Astrocyte (in vitro differentiated cells and primary cell): ENCODE measurements at regions not wholly inside any gene's neighbourhood (a gene's known extent, or its start where the extent isn't known, plus 50 kb on each side); places are given as distances from the start of the nearest gene placed in this dataset.

Experiments used
- DNase-seq: peaks from one replicate; pipeline ENCODE4 v3.0.0-alpha.2; 2010; ENCODE audit warnings: low read depth
- FAIRE-seq: peaks from 2 replicates; lab custom pipeline; 2011; peaks lifted over from hg19 to GRCh38; lab: Jason Lieb, UNC
- H2AFZ ChIP-seq: 2 replicates; pipeline ENCODE4 v1.6.0; 2012; ENCODE audit warnings: low read depth, low read length, inconsistent platforms
- H3K27ac ChIP-seq: 2 replicates; pipeline ENCODE4 v1.5.1; 2011; ENCODE audit warnings: low read depth, low read length, inconsistent platforms
- H3K27me3 ChIP-seq: 2 replicates; pipeline ENCODE4 v1.6.0; 2011; ENCODE audit warnings: low read length, inconsistent platforms; ENCODE audit not compliant: insufficient read depth
- H3K36me3 ChIP-seq: 2 replicates; pipeline ENCODE4 v1.5.1; 2011; ENCODE audit warnings: low read length, inconsistent platforms; ENCODE audit not compliant: insufficient read depth
- H3K4me1 ChIP-seq: 2 replicates; pipeline ENCODE4 v1.5.1; 2011; ENCODE audit warnings: low read length, inconsistent platforms; ENCODE audit not compliant: insufficient read depth
- H3K4me2 ChIP-seq: 2 replicates; pipeline ENCODE4 v1.6.0; 2012; ENCODE audit warnings: low read length, inconsistent platforms
- H3K4me3 ChIP-seq: 2 replicates; pipeline ENCODE4 v1.5.1; 2011; ENCODE audit warnings: low read depth, mild to moderate bottlenecking, low read length, inconsistent platforms; ENCODE audit not compliant: insufficient read depth
- H3K79me2 ChIP-seq: 2 replicates; pipeline ENCODE4 v1.6.0; 2012; ENCODE audit warnings: mild to moderate bottlenecking, low read length, inconsistent platforms; ENCODE audit not compliant: insufficient read depth
- H3K9ac ChIP-seq: 2 replicates; pipeline ENCODE4 v1.6.0; 2012; ENCODE audit warnings: mild to moderate bottlenecking, low read length, inconsistent platforms
- H3K9me3 ChIP-seq: 2 replicates; pipeline ENCODE4 v1.5.1; 2012; ENCODE audit warnings: low read depth, mild to moderate bottlenecking, low read length, inconsistent platforms; ENCODE audit not compliant: insufficient read depth
- H4K20me1 ChIP-seq: 2 replicates; pipeline ENCODE4 v1.6.0; 2012; ENCODE audit warnings: low read length, inconsistent platforms; ENCODE audit not compliant: insufficient read depth
- H3K27ac Mint-ChIP-seq: one replicate; pipeline ENCODE4 v1.8.0; 2021; ENCODE audit warnings: mild to moderate bottlenecking, mixed read lengths; ENCODE audit not compliant: unreplicated experiment
- H3K27me3 Mint-ChIP-seq: one replicate; pipeline ENCODE4 v1.8.0; 2021; ENCODE audit warnings: low read depth, mixed read lengths; ENCODE audit not compliant: unreplicated experiment
- H3K36me3 Mint-ChIP-seq: one replicate; pipeline ENCODE4 v1.8.0; 2021; ENCODE audit warnings: low read depth, mixed read lengths; ENCODE audit not compliant: unreplicated experiment
- H3K4me1 Mint-ChIP-seq: one replicate; pipeline ENCODE4 v1.8.0; 2021; ENCODE audit warnings: low read depth, mixed read lengths; ENCODE audit not compliant: unreplicated experiment
- H3K4me3 Mint-ChIP-seq: one replicate; pipeline ENCODE4 v1.8.0; 2021; ENCODE audit warnings: mild to moderate bottlenecking, moderate library complexity, mixed read lengths; ENCODE audit not compliant: unreplicated experiment
- H3K9me3 Mint-ChIP-seq: one replicate; pipeline ENCODE4 v1.8.0; 2021; ENCODE audit warnings: mild to moderate bottlenecking, mixed read lengths; ENCODE audit not compliant: unreplicated experiment
- CTCF ChIP-seq: IDR thresholded peaks from 2 replicates; pipeline ENCODE4 v1.5.1; 2011; ENCODE audit warnings: low read depth, mild to moderate bottlenecking, inconsistent platforms, low read length, moderate library complexity; ENCODE audit not compliant: insufficient read depth
- EZH2 ChIP-seq: IDR thresholded peaks from 2 replicates; pipeline ENCODE4 v1.6.1; 2012; ENCODE audit warnings: mild to moderate bottlenecking, low read length, inconsistent platforms; ENCODE audit not compliant: insufficient read depth

DNA sequence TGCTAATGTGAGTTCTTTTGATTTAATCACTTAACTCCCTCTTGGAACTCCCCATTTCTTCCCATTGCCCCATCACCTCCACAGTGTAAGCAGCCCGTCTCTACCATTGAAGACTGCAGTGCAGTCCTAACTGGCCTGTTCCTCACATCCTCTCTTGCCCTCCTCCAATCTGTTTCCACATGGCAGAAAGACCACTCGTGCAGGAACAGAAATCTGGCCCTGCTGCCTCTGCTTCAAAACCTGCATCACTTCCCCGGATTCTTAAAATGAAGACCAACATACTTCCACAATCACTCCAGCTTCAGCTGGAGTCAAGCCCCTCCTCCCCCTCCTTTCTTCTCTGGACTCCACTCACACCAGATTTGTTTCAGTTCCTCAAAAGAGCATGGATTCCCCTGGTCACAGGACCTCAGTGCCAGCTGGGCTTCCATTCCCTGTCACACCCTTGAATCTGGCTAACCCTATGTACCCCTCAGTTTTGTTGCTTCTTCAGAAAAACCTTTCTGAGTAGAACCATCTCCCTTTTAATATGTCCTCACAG lies 802.3 kb downstream of the MAFB start:
- Histone ChIP-seq H2AFZ (no peak overlapping the region), H3K27me3 (peaks cover 3% of the 10 kb centered on the region), H3K9ac (peak overlapping the region; percentile 30), H3K4me1 (peaks cover 7% of the 10 kb centered on the region), H3K4me2 (no peak overlapping the region), H3K79me2 (no peaks in the 10 kb centered on the region), H4K20me1 (no peaks in the 10 kb centered on the region), H3K27ac (peak overlapping the region; percentile 5), H3K4me3 (no peak overlapping the region), H3K9me3 (no peaks in the 10 kb centered on the region), H3K36me3 (no peaks in the 10 kb centered on the region)
- Mint-ChIP-seq H3K36me3 (no peaks in the 10 kb centered on the region), H3K9me3 (peaks cover 3% of the 10 kb centered on the region), H3K27me3 (no peaks in the 10 kb centered on the region), H3K4me1 (peaks cover 12% of the 10 kb centered on the region), H3K4me3 (no peak overlapping the region), H3K27ac (peak overlapping the region; percentile 90)
- FAIRE-seq (no peak), DNase-seq (no peak)
- TF ChIP-seq EZH2 = no peak
- no peak for TF ChIP-seq CTCF

GRCh38 chr20:39885975-39886649 lies 802.9 kb downstream of the MAFB start:
- Histone ChIP-seq H2AFZ (no peak overlapping the region), H3K4me1 (peaks cover 7% of the 10 kb centered on the region), H3K27ac (peak overlapping the region; percentile 5), H3K4me3 (no peak overlapping the region), H4K20me1 (no peaks in the 10 kb centered on the region), H3K27me3 (peaks cover 3% of the 10 kb centered on the region), H3K36me3 (no peaks in the 10 kb centered on the region), H3K9ac (peak overlapping the region; percentile 30), H3K79me2 (no peaks in the 10 kb centered on the region), H3K4me2 (peak overlapping the region; percentile 23), H3K9me3 (no peaks in the 10 kb centered on the region)
- H3K4me1 Mint-ChIP-seq = peaks cover 12% of the 10 kb centered on the region
- peaks cover 3% of the 10 kb centered on the region for H3K9me3 Mint-ChIP-seq
- peak; percentile 93 for FAIRE-seq
- TF ChIP-seq CTCF (peak; percentile 44), EZH2 (no peak)
- H3K27me3 Mint-ChIP-seq = no peaks in the 10 kb centered on the region
- DNase-seq = peak; percentile 83
- H3K4me3 Mint-ChIP-seq = no peak overlapping the region
- no peaks in the 10 kb centered on the region for H3K36me3 Mint-ChIP-seq
- H3K27ac Mint-ChIP-seq = peak overlapping the region; percentile 90

DNA sequence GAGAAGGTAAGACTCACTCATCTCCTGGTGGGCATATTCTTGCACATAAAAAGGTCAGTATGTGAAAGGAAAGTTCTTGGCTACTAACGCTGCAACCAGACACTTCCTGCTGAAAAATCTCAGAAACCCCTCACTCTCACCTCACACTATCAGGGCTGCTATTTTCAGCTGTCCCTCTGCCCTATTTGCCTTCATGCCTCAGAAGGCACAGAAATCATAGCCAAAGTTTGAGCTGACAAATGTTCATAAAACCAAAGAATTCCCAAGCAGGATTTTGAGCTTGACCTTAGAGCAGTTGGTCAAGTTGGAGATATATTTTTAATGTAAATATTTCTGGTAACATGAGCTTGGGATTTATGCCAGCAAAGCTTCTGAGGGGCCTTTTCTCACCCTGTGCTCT lies 806.2 kb downstream of the MAFB start:
- no peak overlapping the region for H3K9ac ChIP-seq
- no peak overlapping the region for H2AFZ ChIP-seq
- Mint-ChIP-seq H3K27me3 (no peaks in the 10 kb centered on the region), H3K36me3 (no peaks in the 10 kb centered on the region), H3K4me1 (peaks cover 29% of the 10 kb centered on the region), H3K4me3 (no peak overlapping the region), H3K9me3 (peaks cover 3% of the 10 kb centered on the region), H3K27ac (no peak overlapping the region)
- FAIRE-seq = no peak
- no peak for TF ChIP-seq CTCF
- TF ChIP-seq EZH2 = no peak
- H3K36me3 ChIP-seq = no peaks in the 10 kb centered on the region
- no peak overlapping the region for H3K4me2 ChIP-seq
- no peak for DNase-seq
- no peaks in the 10 kb centered on the region for H3K27me3 ChIP-seq
- H3K9me3 ChIP-seq = no peaks in the 10 kb centered on the region
- H3K79me2 ChIP-seq = no peaks in the 10 kb centered on the region
- no peaks in the 10 kb centered on the region for H4K20me1 ChIP-seq
- peaks cover 7% of the 10 kb centered on the region for H3K4me1 ChIP-seq
- H3K4me3 ChIP-seq = no peak overlapping the region
- no peak overlapping the region for H3K27ac ChIP-seq
